SK-N-SH (cell line): ENCODE measurements at regions not wholly inside any gene's neighbourhood (a gene's known extent, or its start where the extent isn't known, plus 50 kb on each side); places are given as distances from the start of the nearest gene placed in this dataset.

Experiments used
- EP300 ChIP-seq, 2 experiments: IDR thresholded peaks; 2 replicates each; pipeline versions ENCODE4 v1.4.0 to v1.6.1; 2012; ENCODE audit warnings: borderline replicate concordance in 1 of 2, low read depth in 1 of 2, low read length in 1 of 2
- EZH2phosphoT487 ChIP-seq: fragments of 200-600 bp; sonication (generic); IDR thresholded peaks from 2 replicates; pipeline ENCODE4 v1.6.1; 2017; ENCODE audit warnings: low read depth, mixed run types, mild to moderate bottlenecking, antibody characterized with exemption, moderate library complexity, borderline replicate concordance
- FOXJ3 ChIP-seq: sonication (generic); formaldehyde crosslinking; IDR thresholded peaks from 2 replicates; pipeline ENCODE4 v1.5.1; 2020; ENCODE audit warnings: mild to moderate bottlenecking, missing genetic modification reagents
- GABPA ChIP-seq: IDR thresholded peaks from 2 replicates; pipeline ENCODE4 v1.4.0; 2012; ENCODE audit warnings: low read depth, mild to moderate bottlenecking
- JUND ChIP-seq: IDR thresholded peaks from 2 replicates; pipeline ENCODE4 v1.4.0; 2012
- POLR2AphosphoS5 ChIP-seq: IDR thresholded peaks from 2 replicates; pipeline ENCODE4 v1.6.1; 2012; ENCODE audit warnings: low read depth, low read length
- RCOR1 ChIP-seq: fragments of 150-350 bp; IDR thresholded peaks from 2 replicates; pipeline ENCODE4 v1.6.1; 2017; ENCODE audit warnings: antibody characterized with exemption, low read length
- RXRA ChIP-seq: IDR thresholded peaks from 2 replicates; pipeline ENCODE4 v1.4.0; 2012; ENCODE audit warnings: low read depth, mild to moderate bottlenecking, borderline replicate concordance
- SIN3A ChIP-seq: IDR thresholded peaks from 2 replicates; pipeline ENCODE4 v1.6.1; 2012; ENCODE audit warnings: low read depth, mild to moderate bottlenecking, low read length, moderate library complexity, borderline replicate concordance
- TAF1 ChIP-seq: IDR thresholded peaks from 2 replicates; pipeline ENCODE4 v1.6.1; 2012; ENCODE audit warnings: low read depth, mild to moderate bottlenecking, low read length, moderate library complexity, borderline replicate concordance
- TF ChIP-seq, protein P1 (sequence below): fragments of 150-350 bp; IDR thresholded peaks from 2 replicates; pipeline ENCODE4 v1.6.1; 2017; ENCODE audit warnings: antibody characterized with exemption, low read length, low read depth, borderline replicate concordance
- TF ChIP-seq, protein P2 (sequence below): fragments of 200-600 bp; sonication (generic); IDR thresholded peaks from 2 replicates; pipeline ENCODE4 v1.6.1; 2017; ENCODE audit warnings: antibody characterized with exemption, mild to moderate bottlenecking, moderate library complexity
- TF ChIP-seq, protein P3 (sequence below): fragments of 150-350 bp; IDR thresholded peaks from 2 replicates; pipeline ENCODE4 v1.6.1; 2016; ENCODE audit warnings: mild to moderate bottlenecking, low read depth, low read length

DNA sequence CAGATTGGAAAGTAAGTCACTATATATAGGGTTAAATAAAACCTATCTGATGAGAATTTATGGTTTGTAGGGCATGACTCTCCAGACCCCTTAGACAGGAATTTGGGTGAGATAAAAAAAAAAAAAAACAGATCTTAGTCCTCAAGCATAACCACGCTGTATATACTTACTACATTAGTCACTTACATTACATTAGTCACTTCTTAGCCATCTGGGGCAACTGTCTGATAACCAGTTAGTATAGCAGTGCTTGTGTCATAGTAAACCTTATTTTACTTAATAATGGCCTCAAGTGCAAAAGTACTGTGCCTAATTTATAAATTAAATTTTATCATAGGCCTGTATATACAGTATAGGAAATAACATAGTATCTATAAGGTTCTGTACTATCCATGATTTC, 60.2 kb upstream of the RPS6KA6 start:
- TF ChIP-seq JUND: no peak
- no peak for TF ChIP-seq EZH2phosphoT487
- TF ChIP-seq FOXJ3 (CRISPR knock-in tag): no peak
- TF ChIP-seq POLR2AphosphoS5: no peak
- TF ChIP-seq, protein P1, sequence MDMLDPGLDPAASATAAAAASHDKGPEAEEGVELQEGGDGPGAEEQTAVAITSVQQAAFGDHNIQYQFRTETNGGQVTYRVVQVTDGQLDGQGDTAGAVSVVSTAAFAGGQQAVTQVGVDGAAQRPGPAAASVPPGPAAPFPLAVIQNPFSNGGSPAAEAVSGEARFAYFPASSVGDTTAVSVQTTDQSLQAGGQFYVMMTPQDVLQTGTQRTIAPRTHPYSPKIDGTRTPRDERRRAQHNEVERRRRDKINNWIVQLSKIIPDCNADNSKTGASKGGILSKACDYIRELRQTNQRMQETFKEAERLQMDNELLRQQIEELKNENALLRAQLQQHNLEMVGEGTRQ: no peak
- TF ChIP-seq, protein P2, sequence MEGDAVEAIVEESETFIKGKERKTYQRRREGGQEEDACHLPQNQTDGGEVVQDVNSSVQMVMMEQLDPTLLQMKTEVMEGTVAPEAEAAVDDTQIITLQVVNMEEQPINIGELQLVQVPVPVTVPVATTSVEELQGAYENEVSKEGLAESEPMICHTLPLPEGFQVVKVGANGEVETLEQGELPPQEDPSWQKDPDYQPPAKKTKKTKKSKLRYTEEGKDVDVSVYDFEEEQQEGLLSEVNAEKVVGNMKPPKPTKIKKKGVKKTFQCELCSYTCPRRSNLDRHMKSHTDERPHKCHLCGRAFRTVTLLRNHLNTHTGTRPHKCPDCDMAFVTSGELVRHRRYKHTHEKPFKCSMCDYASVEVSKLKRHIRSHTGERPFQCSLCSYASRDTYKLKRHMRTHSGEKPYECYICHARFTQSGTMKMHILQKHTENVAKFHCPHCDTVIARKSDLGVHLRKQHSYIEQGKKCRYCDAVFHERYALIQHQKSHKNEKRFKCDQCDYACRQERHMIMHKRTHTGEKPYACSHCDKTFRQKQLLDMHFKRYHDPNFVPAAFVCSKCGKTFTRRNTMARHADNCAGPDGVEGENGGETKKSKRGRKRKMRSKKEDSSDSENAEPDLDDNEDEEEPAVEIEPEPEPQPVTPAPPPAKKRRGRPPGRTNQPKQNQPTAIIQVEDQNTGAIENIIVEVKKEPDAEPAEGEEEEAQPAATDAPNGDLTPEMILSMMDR: no peak
- no peak for TF ChIP-seq TAF1
- no peak for TF ChIP-seq RCOR1
- TF ChIP-seq RXRA: no peak
- TF ChIP-seq EP300 (IDR thresholded peaks at IDR 0.05; ENCODE audit: borderline replicate concordance in 1 of 2, low read depth in 1 of 2, low read length in 1 of 2): no peak
- no peak for TF ChIP-seq SIN3A
- TF ChIP-seq GABPA: no peak
- TF ChIP-seq, protein P3, sequence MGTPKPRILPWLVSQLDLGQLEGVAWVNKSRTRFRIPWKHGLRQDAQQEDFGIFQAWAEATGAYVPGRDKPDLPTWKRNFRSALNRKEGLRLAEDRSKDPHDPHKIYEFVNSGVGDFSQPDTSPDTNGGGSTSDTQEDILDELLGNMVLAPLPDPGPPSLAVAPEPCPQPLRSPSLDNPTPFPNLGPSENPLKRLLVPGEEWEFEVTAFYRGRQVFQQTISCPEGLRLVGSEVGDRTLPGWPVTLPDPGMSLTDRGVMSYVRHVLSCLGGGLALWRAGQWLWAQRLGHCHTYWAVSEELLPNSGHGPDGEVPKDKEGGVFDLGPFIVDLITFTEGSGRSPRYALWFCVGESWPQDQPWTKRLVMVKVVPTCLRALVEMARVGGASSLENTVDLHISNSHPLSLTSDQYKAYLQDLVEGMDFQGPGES: no peak
